ENCODE measurements at regions not wholly inside any gene's neighbourhood (a gene's known extent, or its start where the extent isn't known, plus 50 kb on each side); places are given as distances from the start of the nearest gene placed in this dataset.

GRCh38 chr10:128895473-128895872 is 571.6 kb upstream of the MGMT start:
- DNase-seq (ENCODE audit: low spot score): no peak
- in situ Hi-C loops (cut with MboI; ENCODE audit: low sequenced_read_pairs, unreplicated experiment): no loop called here
- no peak for TF ChIP-seq CTCF (IDR thresholded peaks at IDR 0.05; ENCODE audit: borderline replicate concordance, control extremely low read depth, extremely low read depth, insufficient read depth, missing control alignments)

- no peak for DNase-seq (ENCODE audit: low spot score)
- TF ChIP-seq CTCF (IDR thresholded peaks at IDR 0.05; ENCODE audit: borderline replicate concordance, control extremely low read depth, extremely low read depth, insufficient read depth, missing control alignments): no peak
- in situ Hi-C loops (cut with MboI; ENCODE audit: low sequenced_read_pairs, unreplicated experiment): no loop called here
Observed at GRCh38 chr10:128896116-128896795, 570.8 kb upstream of the MGMT start.

GRCh38 chr10:128896963-128897362 is 570.1 kb upstream of the MGMT start:
- no peak for TF ChIP-seq CTCF (IDR thresholded peaks at IDR 0.05; ENCODE audit: borderline replicate concordance, control extremely low read depth, extremely low read depth, insufficient read depth, missing control alignments)
- in situ Hi-C loops (cut with MboI; ENCODE audit: low sequenced_read_pairs, unreplicated experiment): no loop called here
- no peak for DNase-seq (ENCODE audit: low spot score)

- no peak for TF ChIP-seq CTCF (IDR thresholded peaks at IDR 0.05; ENCODE audit: borderline replicate concordance, control extremely low read depth, extremely low read depth, insufficient read depth, missing control alignments)
- no peak for DNase-seq (ENCODE audit: low spot score)
- in situ Hi-C loops (cut with MboI; ENCODE audit: low sequenced_read_pairs, unreplicated experiment): no loop called here
Observed at GRCh38 chr10:128897401-128898129, 569.5 kb upstream of the MGMT start.

- in situ Hi-C loops (cut with MboI; ENCODE audit: low sequenced_read_pairs, unreplicated experiment): no loop called here
Observed at GRCh38 chr10:128898133-128898915, 568.7 kb upstream of the MGMT start.

More at GRCh38 chr10:128898133-128898915, 568.7 kb upstream of the MGMT start:
- no peak for TF ChIP-seq CTCF (IDR thresholded peaks at IDR 0.05; ENCODE audit: borderline replicate concordance, control extremely low read depth, extremely low read depth, insufficient read depth, missing control alignments)
- DNase-seq (ENCODE audit: low spot score): no peak
